NCI-H2227 treated with DMSO at 0.1 percent for 48 hours (cell line): ENCODE measurements at regions not wholly inside any gene's neighbourhood (a gene's known extent, or its start where the extent isn't known, plus 50 kb on each side); places are given as distances from the start of the nearest gene placed in this dataset.

Experiments
- DNase-seq: peaks from one replicate; lab custom pipeline; 2025; lab: John Stamatoyannopoulos, UW

GRCh38 chr9:78605041-78606000 is 308.4 kb downstream of the PSAT1 start:
- peak; percentile 50 for DNase-seq

GRCh38 chr9:78606001-78606379 is 309.1 kb downstream of the PSAT1 start:
- DNase-seq = no peak

GRCh38 chr9:78607853-78608252 is 310.9 kb downstream of the PSAT1 start:
- DNase-seq = no peak

GRCh38 chr9:78609450-78609849 is 312.5 kb downstream of the PSAT1 start:
- no peak for DNase-seq

- no peak for DNase-seq
Measured at GRCh38 chr9:78612091-78612490, 315.2 kb downstream of the PSAT1 start.

- no peak for DNase-seq
Measured at GRCh38 chr9:78613006-78613405, 316.1 kb downstream of the PSAT1 start.

GRCh38 chr9:78614892-78615291 is 318.0 kb downstream of the PSAT1 start:
- DNase-seq = no peak

GRCh38 chr9:78615372-78615771 is 318.4 kb downstream of the PSAT1 start:
- DNase-seq = no peak

GRCh38 chr9:78618735-78619134 is 321.8 kb downstream of the PSAT1 start:
- DNase-seq = no peak

GRCh38 chr9:78620303-78620702 is 323.4 kb downstream of the PSAT1 start:
- peak; percentile 14 for DNase-seq

GRCh38 chr9:78620764-78621163 is 323.8 kb downstream of the PSAT1 start:
- no peak for DNase-seq

GRCh38 chr9:78622126-78622525 is 325.2 kb downstream of the PSAT1 start:
- DNase-seq = no peak

- DNase-seq = no peak
Measured at GRCh38 chr9:78626971-78627370, 330.0 kb downstream of the PSAT1 start.

- DNase-seq = no peak
Measured at GRCh38 chr9:78630966-78631365, 334.0 kb downstream of the PSAT1 start.

- DNase-seq = no peak
Measured at GRCh38 chr9:78640728-78641127, 343.8 kb downstream of the PSAT1 start.

- no peak for DNase-seq
Measured at GRCh38 chr9:78644359-78644758, 347.4 kb downstream of the PSAT1 start.

- DNase-seq = no peak
Measured at GRCh38 chr9:78654324-78654723, 357.4 kb downstream of the PSAT1 start.

GRCh38 chr9:78663369-78663768 is 366.4 kb downstream of the PSAT1 start:
- DNase-seq = no peak

- no peak for DNase-seq
Measured at GRCh38 chr9:78664370-78664769, 367.4 kb downstream of the PSAT1 start.

GRCh38 chr9:78666818-78667414 is 370.0 kb downstream of the PSAT1 start:
- DNase-seq = no peak

GRCh38 chr9:78668148-78668832 is 371.4 kb downstream of the PSAT1 start:
- no peak for DNase-seq

- no peak for DNase-seq
Measured at GRCh38 chr9:78669591-78669990, 372.7 kb downstream of the PSAT1 start.

- DNase-seq = no peak
Measured at GRCh38 chr9:78671785-78672184, 374.9 kb downstream of the PSAT1 start.
